Left ventricle myocardium inferior (tissue), 1 donor: ENCODE measurements at regions not wholly inside any gene's neighbourhood (a gene's known extent, or its start where the extent isn't known, plus 50 kb on each side); places are given as distances from the start of the nearest gene placed in this dataset.

ENCODE experiments used
- DNase-seq: peaks from one replicate; pipeline ENCODE4 v3.0.0-alpha.2; 2020
- H3K27ac ChIP-seq: fragments of 200-600 bp; replicated peaks from 2 replicates; pipeline ENCODE4 v1.8.0; 2021
- H3K27me3 ChIP-seq: fragments of 200-600 bp; 2 replicates; pipeline ENCODE4 v1.8.0; 2021; ENCODE audit warnings: low read depth
- H3K36me3 ChIP-seq: fragments of 200-600 bp; 2 replicates; pipeline ENCODE4 v1.8.0; 2021
- H3K4me1 ChIP-seq: fragments of 200-600 bp; 2 replicates; pipeline ENCODE4 v1.8.0; 2021
- H3K4me3 ChIP-seq: fragments of 200-600 bp; 2 replicates; pipeline ENCODE4 v1.8.0; 2021; ENCODE audit warnings: mild to moderate bottlenecking, moderate library complexity
- H3K9me3 ChIP-seq: fragments of 200-600 bp; replicated peaks from 2 replicates; pipeline ENCODE4 v1.8.0; 2021
- CTCF ChIP-seq: fragments of 200-600 bp; IDR thresholded peaks from 2 replicates; pipeline ENCODE4 v1.8.0; 2021; ENCODE audit warnings: antibody characterized with exemption, mild to moderate bottlenecking, borderline replicate concordance
- intact Hi-C: fragments of 100-400 bp; cut with micrococcal nuclease; formaldehyde crosslinking; loops from one replicate; pipeline ENCODE4 v1.11.0; 2022
- donor health status: DM: no; HTN: yes; CAD: no; lungs with severe emphysema.

GRCh38 chr1:229845410-229846138 lies 219.5 kb downstream of the URB2 start:
- Histone ChIP-seq H3K4me3 (no peak overlapping the region), H3K27ac (no peak overlapping the region), H3K36me3 (no peaks in the 10 kb centered on the region), H3K4me1 (peaks cover 20% of the 10 kb centered on the region), H3K9me3 (no peaks in the 10 kb centered on the region), H3K27me3 (no peaks in the 10 kb centered on the region)
- intact Hi-C loops, result no loop called here
- no peak for DNase-seq
- TF ChIP-seq CTCF, result no peak

- Histone ChIP-seq H3K4me1 (peaks cover 20% of the 10 kb centered on the region), H3K27me3 (no peaks in the 10 kb centered on the region), H3K4me3 (no peak overlapping the region), H3K27ac (no peak overlapping the region), H3K9me3 (no peaks in the 10 kb centered on the region), H3K36me3 (no peaks in the 10 kb centered on the region)
- intact Hi-C loops, result no loop called here
- TF ChIP-seq CTCF, result no peak
- DNase-seq, result no peak
Measured at GRCh38 chr1:229846351-229846750, 220.3 kb downstream of the URB2 start.

- Histone ChIP-seq H3K4me1 (peaks cover 15% of the 10 kb centered on the region), H3K27me3 (no peaks in the 10 kb centered on the region), H3K9me3 (no peaks in the 10 kb centered on the region), H3K36me3 (no peaks in the 10 kb centered on the region), H3K27ac (no peak overlapping the region), H3K4me3 (no peak overlapping the region)
- no peak for DNase-seq
- TF ChIP-seq CTCF, result peak; percentile 50
- intact Hi-C loops, result no loop called here
Measured at GRCh38 chr1:229848752-229849677, 218.0 kb upstream of the GALNT2 start.

- intact Hi-C loops, result no loop called here
- Histone ChIP-seq H3K4me1 (no peaks in the 10 kb centered on the region), H3K27me3 (no peaks in the 10 kb centered on the region), H3K9me3 (no peaks in the 10 kb centered on the region), H3K4me3 (no peak overlapping the region), H3K27ac (no peak overlapping the region), H3K36me3 (no peaks in the 10 kb centered on the region)
- TF ChIP-seq CTCF, result no peak
- no peak for DNase-seq
Measured at GRCh38 chr1:229851511-229851910, 215.5 kb upstream of the GALNT2 start.

- DNase-seq, result no peak
- TF ChIP-seq CTCF, result no peak
- no peak overlapping the region for H3K27ac ChIP-seq
- H3K9me3 ChIP-seq, result no peaks in the 10 kb centered on the region
- H3K4me3 ChIP-seq, result no peak overlapping the region
- no peaks in the 10 kb centered on the region for H3K27me3 ChIP-seq
- no peaks in the 10 kb centered on the region for H3K4me1 ChIP-seq
- intact Hi-C loops, result no loop called here
- H3K36me3 ChIP-seq, result no peaks in the 10 kb centered on the region
Measured at GRCh38 chr1:229853751-229854150, 213.3 kb upstream of the GALNT2 start.
